Ecto neural progenitor cell (in vitro differentiated cells): ENCODE measurements at regions not wholly inside any gene's neighbourhood (a gene's known extent, or its start where the extent isn't known, plus 50 kb on each side); places are given as distances from the start of the nearest gene placed in this dataset.

Source experiments
- DNase-seq: peaks from one replicate; pipeline ENCODE4 v3.0.0-alpha.2; 2018; ENCODE audit warnings: low spot score

- peak; percentile 29 for DNase-seq
Measured at GRCh38 chr15:98560338-98560737, 88.0 kb upstream of the IGF1R start.

- peak; percentile 30 for DNase-seq
Measured at GRCh38 chr15:98561169-98561941, 87.0 kb upstream of the IGF1R start.

GRCh38 chr15:98562331-98562937 lies 85.9 kb upstream of the IGF1R start:
- DNase-seq: peak; percentile 47

GRCh38 chr15:98565566-98565965 lies 82.8 kb upstream of the IGF1R start:
- no peak for DNase-seq

GRCh38 chr15:98567951-98568350 lies 80.4 kb upstream of the IGF1R start:
- no peak for DNase-seq

- DNase-seq: no peak
Measured at GRCh38 chr15:98568382-98569017, 79.8 kb upstream of the IGF1R start.

GRCh38 chr15:98570119-98570518 lies 78.2 kb upstream of the IGF1R start:
- no peak for DNase-seq

GRCh38 chr15:98580572-98580971 lies 67.8 kb upstream of the IGF1R start:
- DNase-seq: peak; percentile 37

- DNase-seq: no peak
Measured at GRCh38 chr15:98581715-98582114, 66.6 kb upstream of the IGF1R start.

- peak; percentile 38 for DNase-seq
Measured at GRCh38 chr15:98582900-98583554, 65.3 kb upstream of the IGF1R start.

- DNase-seq: no peak
Measured at GRCh38 chr15:98583771-98584430, 64.4 kb upstream of the IGF1R start.

GRCh38 chr15:98586066-98586465 lies 62.3 kb upstream of the IGF1R start:
- DNase-seq: no peak

GRCh38 chr15:98592136-98592535 lies 56.2 kb upstream of the IGF1R start:
- DNase-seq: no peak

GRCh38 chr15:98596131-98596530 lies 52.2 kb upstream of the IGF1R start:
- DNase-seq: no peak

- DNase-seq: no peak
Measured at GRCh38 chr15:98596885-98597392, 51.4 kb upstream of the IGF1R start.

- no peak for DNase-seq
Measured at GRCh38 chr15:98597666-98598065, 50.7 kb upstream of the IGF1R start.
